NCI-H1930 (cell line): ENCODE measurements at regions not wholly inside any gene's neighbourhood (a gene's known extent, or its start where the extent isn't known, plus 50 kb on each side); places are given as distances from the start of the nearest gene placed in this dataset.
"Not testable (repeated sequence)": the region's sequence is repeated elsewhere in the genome, so short reads cannot be mapped to it uniquely, and the experiment has no call there.

Source experiments
- DNase-seq, 2 experiments: peaks; one replicate each; lab custom pipeline; 2025; lab: John Stamatoyannopoulos, UW

- no peak for DNase-seq
Measured at GRCh38 chr18:75846321-75846720, 418.8 kb upstream of the SMIM21 start.

GRCh38 chr18:75845413-75845812 is 417.9 kb upstream of the SMIM21 start:
- no peak for DNase-seq

GRCh38 chr18:75844146-75844545 is 416.6 kb upstream of the SMIM21 start:
- no peak for DNase-seq

- DNase-seq: no peak
Measured at GRCh38 chr18:75840131-75840530, 412.6 kb upstream of the SMIM21 start.

- not testable (repeated sequence) for DNase-seq
Measured at GRCh38 chr18:75839686-75840085, 412.2 kb upstream of the SMIM21 start.

GRCh38 chr18:75839041-75839440 is 411.5 kb upstream of the SMIM21 start:
- DNase-seq: no peak

- DNase-seq: no peak
Measured at GRCh38 chr18:75837316-75837715, 409.8 kb upstream of the SMIM21 start.

GRCh38 chr18:75836516-75836915 is 409.0 kb upstream of the SMIM21 start:
- no peak for DNase-seq

GRCh38 chr18:75831960-75832359 is 404.5 kb upstream of the SMIM21 start:
- no peak for DNase-seq

GRCh38 chr18:75830828-75831227 is 403.3 kb upstream of the SMIM21 start:
- DNase-seq: no peak

- DNase-seq: no peak
Measured at GRCh38 chr18:75829091-75829490, 401.6 kb upstream of the SMIM21 start.

GRCh38 chr18:75828379-75828778 is 400.9 kb upstream of the SMIM21 start:
- no peak for DNase-seq

- DNase-seq: peak in 1 of 2 experiments; percentile 4
Measured at GRCh38 chr18:75827751-75828287, 400.3 kb upstream of the SMIM21 start.

- no peak for DNase-seq
Measured at GRCh38 chr18:75824661-75825060, 397.2 kb upstream of the SMIM21 start.

GRCh38 chr18:75823471-75823870 is 396.0 kb upstream of the SMIM21 start:
- DNase-seq: no peak

- DNase-seq: no peak
Measured at GRCh38 chr18:75818383-75818782, 390.9 kb upstream of the SMIM21 start.

- DNase-seq: no peak
Measured at GRCh38 chr18:75815767-75816166, 388.3 kb upstream of the SMIM21 start.

GRCh38 chr18:75812761-75813160 is 385.3 kb upstream of the SMIM21 start:
- no peak for DNase-seq

- DNase-seq: no peak
Measured at GRCh38 chr18:75810961-75811551, 383.6 kb upstream of the SMIM21 start.

GRCh38 chr18:75810516-75810915 is 383.0 kb upstream of the SMIM21 start:
- no peak for DNase-seq

GRCh38 chr18:75809926-75810255 is 382.4 kb upstream of the SMIM21 start:
- DNase-seq: no peak

GRCh38 chr18:75809151-75809925 is 381.8 kb upstream of the SMIM21 start:
- DNase-seq: no peak

- no peak for DNase-seq
Measured at GRCh38 chr18:75805265-75805664, 377.8 kb upstream of the SMIM21 start.

GRCh38 chr18:75802681-75803080 is 375.2 kb upstream of the SMIM21 start:
- no peak for DNase-seq
